ENCODE measurements at regions not wholly inside any gene's neighbourhood (a gene's known extent, or its start where the extent isn't known, plus 50 kb on each side); places are given as distances from the start of the nearest gene placed in this dataset.

DNA sequence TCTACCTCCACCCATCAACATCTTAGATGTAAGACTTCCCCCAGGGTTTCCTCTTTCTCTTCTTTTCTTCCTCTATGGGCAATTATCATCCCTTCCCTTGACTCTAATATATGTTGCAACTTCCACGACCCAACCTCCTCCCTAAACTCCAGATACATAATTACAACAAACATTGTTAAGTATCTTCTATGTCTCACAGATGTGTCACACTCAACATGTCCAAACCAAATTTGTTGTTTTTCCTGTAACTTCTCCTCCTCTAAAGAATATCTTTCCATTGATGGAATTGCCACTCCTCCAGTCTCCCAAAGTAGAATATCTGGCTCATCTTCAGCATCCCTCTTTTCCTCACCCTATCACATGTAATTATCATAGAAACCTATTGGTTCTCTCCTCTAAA lies 314.2 kb downstream of the RWDD3 start:
- TF ChIP-seq, protein P1, sequence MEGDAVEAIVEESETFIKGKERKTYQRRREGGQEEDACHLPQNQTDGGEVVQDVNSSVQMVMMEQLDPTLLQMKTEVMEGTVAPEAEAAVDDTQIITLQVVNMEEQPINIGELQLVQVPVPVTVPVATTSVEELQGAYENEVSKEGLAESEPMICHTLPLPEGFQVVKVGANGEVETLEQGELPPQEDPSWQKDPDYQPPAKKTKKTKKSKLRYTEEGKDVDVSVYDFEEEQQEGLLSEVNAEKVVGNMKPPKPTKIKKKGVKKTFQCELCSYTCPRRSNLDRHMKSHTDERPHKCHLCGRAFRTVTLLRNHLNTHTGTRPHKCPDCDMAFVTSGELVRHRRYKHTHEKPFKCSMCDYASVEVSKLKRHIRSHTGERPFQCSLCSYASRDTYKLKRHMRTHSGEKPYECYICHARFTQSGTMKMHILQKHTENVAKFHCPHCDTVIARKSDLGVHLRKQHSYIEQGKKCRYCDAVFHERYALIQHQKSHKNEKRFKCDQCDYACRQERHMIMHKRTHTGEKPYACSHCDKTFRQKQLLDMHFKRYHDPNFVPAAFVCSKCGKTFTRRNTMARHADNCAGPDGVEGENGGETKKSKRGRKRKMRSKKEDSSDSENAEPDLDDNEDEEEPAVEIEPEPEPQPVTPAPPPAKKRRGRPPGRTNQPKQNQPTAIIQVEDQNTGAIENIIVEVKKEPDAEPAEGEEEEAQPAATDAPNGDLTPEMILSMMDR (IDR thresholded peaks at IDR 0.05; ENCODE audit: low read depth, low read length, missing input control) = no peak
- TF ChIP-seq RAD21 (IDR thresholded peaks at IDR 0.05) = no peak
- TF ChIP-seq, protein P2, sequence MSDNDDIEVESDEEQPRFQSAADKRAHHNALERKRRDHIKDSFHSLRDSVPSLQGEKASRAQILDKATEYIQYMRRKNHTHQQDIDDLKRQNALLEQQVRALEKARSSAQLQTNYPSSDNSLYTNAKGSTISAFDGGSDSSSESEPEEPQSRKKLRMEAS (IDR thresholded peaks at IDR 0.05) = no peak
- TF ChIP-seq SP1 (IDR thresholded peaks at IDR 0.05) = no peak
- no peak for TF ChIP-seq EGR1 (IDR thresholded peaks at IDR 0.05; ENCODE audit: low read depth in 2 of 2)
- TF ChIP-seq, protein P3, sequence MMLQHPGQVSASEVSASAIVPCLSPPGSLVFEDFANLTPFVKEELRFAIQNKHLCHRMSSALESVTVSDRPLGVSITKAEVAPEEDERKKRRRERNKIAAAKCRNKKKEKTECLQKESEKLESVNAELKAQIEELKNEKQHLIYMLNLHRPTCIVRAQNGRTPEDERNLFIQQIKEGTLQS (IDR thresholded peaks at IDR 0.05) = no peak
- TF ChIP-seq, protein P4, sequence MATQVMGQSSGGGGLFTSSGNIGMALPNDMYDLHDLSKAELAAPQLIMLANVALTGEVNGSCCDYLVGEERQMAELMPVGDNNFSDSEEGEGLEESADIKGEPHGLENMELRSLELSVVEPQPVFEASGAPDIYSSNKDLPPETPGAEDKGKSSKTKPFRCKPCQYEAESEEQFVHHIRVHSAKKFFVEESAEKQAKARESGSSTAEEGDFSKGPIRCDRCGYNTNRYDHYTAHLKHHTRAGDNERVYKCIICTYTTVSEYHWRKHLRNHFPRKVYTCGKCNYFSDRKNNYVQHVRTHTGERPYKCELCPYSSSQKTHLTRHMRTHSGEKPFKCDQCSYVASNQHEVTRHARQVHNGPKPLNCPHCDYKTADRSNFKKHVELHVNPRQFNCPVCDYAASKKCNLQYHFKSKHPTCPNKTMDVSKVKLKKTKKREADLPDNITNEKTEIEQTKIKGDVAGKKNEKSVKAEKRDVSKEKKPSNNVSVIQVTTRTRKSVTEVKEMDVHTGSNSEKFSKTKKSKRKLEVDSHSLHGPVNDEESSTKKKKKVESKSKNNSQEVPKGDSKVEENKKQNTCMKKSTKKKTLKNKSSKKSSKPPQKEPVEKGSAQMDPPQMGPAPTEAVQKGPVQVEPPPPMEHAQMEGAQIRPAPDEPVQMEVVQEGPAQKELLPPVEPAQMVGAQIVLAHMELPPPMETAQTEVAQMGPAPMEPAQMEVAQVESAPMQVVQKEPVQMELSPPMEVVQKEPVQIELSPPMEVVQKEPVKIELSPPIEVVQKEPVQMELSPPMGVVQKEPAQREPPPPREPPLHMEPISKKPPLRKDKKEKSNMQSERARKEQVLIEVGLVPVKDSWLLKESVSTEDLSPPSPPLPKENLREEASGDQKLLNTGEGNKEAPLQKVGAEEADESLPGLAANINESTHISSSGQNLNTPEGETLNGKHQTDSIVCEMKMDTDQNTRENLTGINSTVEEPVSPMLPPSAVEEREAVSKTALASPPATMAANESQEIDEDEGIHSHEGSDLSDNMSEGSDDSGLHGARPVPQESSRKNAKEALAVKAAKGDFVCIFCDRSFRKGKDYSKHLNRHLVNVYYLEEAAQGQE (IDR thresholded peaks at IDR 0.05) = no peak
- TF ChIP-seq TAF1 (conservative IDR thresholded peaks at IDR 0.05) = no peak
- no peak for TF ChIP-seq YY1 (IDR thresholded peaks at IDR 0.05)
- TF ChIP-seq RXRA (IDR thresholded peaks at IDR 0.05) = no peak
- no peak for TF ChIP-seq FOXA1 (IDR thresholded peaks at IDR 0.05)
- no peak for TF ChIP-seq FOXA2 (IDR thresholded peaks at IDR 0.05)
- TF ChIP-seq JUND (IDR thresholded peaks at IDR 0.05) = no peak

Measured in liver (tissue), 3 donors.